ENCODE measurements at regions not wholly inside any gene's neighbourhood (a gene's known extent, or its start where the extent isn't known, plus 50 kb on each side); places are given as distances from the start of the nearest gene placed in this dataset.
"Not testable (repeated sequence)": the region's sequence is repeated elsewhere in the genome, so short reads cannot be mapped to it uniquely, and the experiment has no call there.

GRCh38 chr10:6794841-6795240 is 214.8 kb upstream of the PRKCQ start:
- H2BK15ac ChIP-seq (ENCODE audit: low read depth, poor library complexity, severe bottlenecking); H3K23ac ChIP-seq (ENCODE audit: low read length in 2 of 2); H3K4me1 ChIP-seq (ENCODE audit: control insufficient read depth, insufficient read depth, low read depth, low read length); H3K27ac ChIP-seq (ENCODE audit: low read length, poor library complexity, severe bottlenecking); H3K4ac ChIP-seq (ENCODE audit: low read depth in 1 of 2, low read length in 2 of 2); H2AFZ ChIP-seq (ENCODE audit: low read depth, low read length); H3K4me2 ChIP-seq (ENCODE audit: low read length, poor library complexity, severe bottlenecking); H3K79me1 ChIP-seq (replicated peaks; ENCODE audit: low read length, poor library complexity, severe bottlenecking); H3K14ac ChIP-seq (ENCODE audit: low read length in 2 of 2); H2AK5ac ChIP-seq (ENCODE audit: low read length, severe bottlenecking); DNase-seq; H3K9me3 ChIP-seq (ENCODE audit: control insufficient read depth, low read length); H2BK12ac ChIP-seq (ENCODE audit: low read length in 2 of 2); H3K4me3 ChIP-seq (ENCODE audit: insufficient read depth in 1 of 2, low read depth in 1 of 2, low read length in 2 of 2); H3K36me3 ChIP-seq (ENCODE audit: control insufficient read depth in 1 of 2, insufficient read depth in 2 of 2, low read depth in 1 of 2, low read length in 2 of 2); H4K8ac ChIP-seq (ENCODE audit: low read length); H3K9ac ChIP-seq (ENCODE audit: low read length); H4K91ac ChIP-seq (ENCODE audit: low read length); H3K18ac ChIP-seq (ENCODE audit: low read depth in 1 of 2, low read length in 2 of 2); H3K27me3 ChIP-seq (ENCODE audit: control insufficient read depth in 1 of 2, insufficient read depth in 1 of 2, low read length in 2 of 2); H2BK5ac ChIP-seq (ENCODE audit: low read depth, low read length, poor library complexity, severe bottlenecking); H2BK120ac ChIP-seq (ENCODE audit: low read depth, low read length): not testable (repeated sequence)
- 60% methylated on average over 6 of the region's 10 CpGs for WGBS

GRCh38 chr10:6794441-6794840 is 214.4 kb upstream of the PRKCQ start:
- no peaks in the 10 kb centered on the region for H3K79me1 ChIP-seq (replicated peaks; ENCODE audit: low read length, poor library complexity, severe bottlenecking)
- no peak for DNase-seq
- H2AFZ ChIP-seq (ENCODE audit: low read depth, low read length): no peak overlapping the region
- H2BK5ac ChIP-seq (ENCODE audit: low read depth, low read length, poor library complexity, severe bottlenecking): no peak overlapping the region
- H3K9ac ChIP-seq (ENCODE audit: low read length): no peak overlapping the region
- no peak overlapping the region for H3K4me2 ChIP-seq (ENCODE audit: low read length, poor library complexity, severe bottlenecking)
- H3K4me1 ChIP-seq (ENCODE audit: control insufficient read depth, insufficient read depth, low read depth, low read length): no peaks in the 10 kb centered on the region
- H3K27me3 ChIP-seq (ENCODE audit: control insufficient read depth in 1 of 2, insufficient read depth in 1 of 2, low read length in 2 of 2): no peaks in the 10 kb centered on the region
- H3K27ac ChIP-seq (ENCODE audit: low read length, poor library complexity, severe bottlenecking): no peak overlapping the region
- no peak overlapping the region for H4K91ac ChIP-seq (ENCODE audit: low read length)
- H3K4ac ChIP-seq (ENCODE audit: low read depth in 1 of 2, low read length in 2 of 2): no peak overlapping the region
- no peak overlapping the region for H2AK5ac ChIP-seq (ENCODE audit: low read length, severe bottlenecking)
- no peak overlapping the region for H4K8ac ChIP-seq (ENCODE audit: low read length)
- no peak overlapping the region for H3K14ac ChIP-seq (ENCODE audit: low read length in 2 of 2)
- H2BK12ac ChIP-seq (ENCODE audit: low read length in 2 of 2): no peak overlapping the region
- WGBS: 85% methylated on average over 10 of the region's 10 CpGs
- no peaks in the 10 kb centered on the region for H3K36me3 ChIP-seq (ENCODE audit: control insufficient read depth in 1 of 2, insufficient read depth in 2 of 2, low read depth in 1 of 2, low read length in 2 of 2)
- H3K4me3 ChIP-seq (ENCODE audit: insufficient read depth in 1 of 2, low read depth in 1 of 2, low read length in 2 of 2): no peak overlapping the region
- H3K9me3 ChIP-seq (ENCODE audit: control insufficient read depth, low read length): no peaks in the 10 kb centered on the region
- H3K23ac ChIP-seq (ENCODE audit: low read length in 2 of 2): no peak overlapping the region
- no peak overlapping the region for H2BK15ac ChIP-seq (ENCODE audit: low read depth, poor library complexity, severe bottlenecking)
- no peak overlapping the region for H2BK120ac ChIP-seq (ENCODE audit: low read depth, low read length)
- H3K18ac ChIP-seq (ENCODE audit: low read depth in 1 of 2, low read length in 2 of 2): no peak overlapping the region

GRCh38 chr10:6788731-6789130 is 208.7 kb upstream of the PRKCQ start:
- Histone ChIP-seq H2AFZ (ENCODE audit: low read depth, low read length) (no peak overlapping the region), H2BK15ac (ENCODE audit: low read depth, poor library complexity, severe bottlenecking) (no peak overlapping the region), H2AK5ac (ENCODE audit: low read length, severe bottlenecking) (no peak overlapping the region), H2BK5ac (ENCODE audit: low read depth, low read length, poor library complexity, severe bottlenecking) (no peak overlapping the region), H4K8ac (ENCODE audit: low read length) (no peak overlapping the region), H3K23ac (ENCODE audit: low read length in 2 of 2) (no peak overlapping the region), H3K9ac (ENCODE audit: low read length) (no peak overlapping the region), H3K79me1 (replicated peaks; ENCODE audit: low read length, poor library complexity, severe bottlenecking) (no peaks in the 10 kb centered on the region), H2BK120ac (ENCODE audit: low read depth, low read length) (no peak overlapping the region), H3K18ac (ENCODE audit: low read depth in 1 of 2, low read length in 2 of 2) (no peak overlapping the region), H3K9me3 (ENCODE audit: control insufficient read depth, low read length) (no peaks in the 10 kb centered on the region), H3K27me3 (ENCODE audit: control insufficient read depth in 1 of 2, insufficient read depth in 1 of 2, low read length in 2 of 2) (no peaks in the 10 kb centered on the region), H3K4ac (ENCODE audit: low read depth in 1 of 2, low read length in 2 of 2) (no peak overlapping the region), H4K91ac (ENCODE audit: low read length) (no peak overlapping the region), H3K27ac (ENCODE audit: low read length, poor library complexity, severe bottlenecking) (no peak overlapping the region), H3K4me3 (ENCODE audit: insufficient read depth in 1 of 2, low read depth in 1 of 2, low read length in 2 of 2) (no peak overlapping the region), H3K36me3 (ENCODE audit: control insufficient read depth in 1 of 2, insufficient read depth in 2 of 2, low read depth in 1 of 2, low read length in 2 of 2) (no peaks in the 10 kb centered on the region), H3K4me2 (ENCODE audit: low read length, poor library complexity, severe bottlenecking) (no peak overlapping the region), H3K14ac (ENCODE audit: low read length in 2 of 2) (no peak overlapping the region), H3K4me1 (ENCODE audit: control insufficient read depth, insufficient read depth, low read depth, low read length) (peaks cover 1% of the 10 kb centered on the region), H2BK12ac (ENCODE audit: low read length in 2 of 2) (no peak overlapping the region)
- 87% methylated on average over 6 of the region's 7 CpGs for WGBS
- no peak for DNase-seq

GRCh38 chr10:6788231-6788630 is 208.2 kb upstream of the PRKCQ start:
- H3K4ac ChIP-seq (ENCODE audit: low read depth in 1 of 2, low read length in 2 of 2): no peak overlapping the region
- no peaks in the 10 kb centered on the region for H3K79me1 ChIP-seq (replicated peaks; ENCODE audit: low read length, poor library complexity, severe bottlenecking)
- no peaks in the 10 kb centered on the region for H3K36me3 ChIP-seq (ENCODE audit: control insufficient read depth in 1 of 2, insufficient read depth in 2 of 2, low read depth in 1 of 2, low read length in 2 of 2)
- no peak overlapping the region for H2BK5ac ChIP-seq (ENCODE audit: low read depth, low read length, poor library complexity, severe bottlenecking)
- H2BK12ac ChIP-seq (ENCODE audit: low read length in 2 of 2): no peak overlapping the region
- WGBS: 91% methylated on average over 5 of the region's 5 CpGs
- H4K8ac ChIP-seq (ENCODE audit: low read length): no peak overlapping the region
- H3K14ac ChIP-seq (ENCODE audit: low read length in 2 of 2): no peak overlapping the region
- no peak overlapping the region for H4K91ac ChIP-seq (ENCODE audit: low read length)
- no peaks in the 10 kb centered on the region for H3K9me3 ChIP-seq (ENCODE audit: control insufficient read depth, low read length)
- H3K18ac ChIP-seq (ENCODE audit: low read depth in 1 of 2, low read length in 2 of 2): no peak overlapping the region
- no peak overlapping the region for H2AK5ac ChIP-seq (ENCODE audit: low read length, severe bottlenecking)
- H3K4me2 ChIP-seq (ENCODE audit: low read length, poor library complexity, severe bottlenecking): no peak overlapping the region
- H3K27me3 ChIP-seq (ENCODE audit: control insufficient read depth in 1 of 2, insufficient read depth in 1 of 2, low read length in 2 of 2): no peaks in the 10 kb centered on the region
- no peak overlapping the region for H3K27ac ChIP-seq (ENCODE audit: low read length, poor library complexity, severe bottlenecking)
- no peak overlapping the region for H3K9ac ChIP-seq (ENCODE audit: low read length)
- DNase-seq: no peak
- no peak overlapping the region for H2BK15ac ChIP-seq (ENCODE audit: low read depth, poor library complexity, severe bottlenecking)
- H2AFZ ChIP-seq (ENCODE audit: low read depth, low read length): no peak overlapping the region
- no peak overlapping the region for H2BK120ac ChIP-seq (ENCODE audit: low read depth, low read length)
- no peak overlapping the region for H3K23ac ChIP-seq (ENCODE audit: low read length in 2 of 2)
- peaks cover 1% of the 10 kb centered on the region for H3K4me1 ChIP-seq (ENCODE audit: control insufficient read depth, insufficient read depth, low read depth, low read length)
- no peak overlapping the region for H3K4me3 ChIP-seq (ENCODE audit: insufficient read depth in 1 of 2, low read depth in 1 of 2, low read length in 2 of 2)

Measured in mesenchymal stem cell (in vitro differentiated cells and primary cell).